HepG2 (cell line): ENCODE measurements at regions not wholly inside any gene's neighbourhood (a gene's known extent, or its start where the extent isn't known, plus 50 kb on each side); places are given as distances from the start of the nearest gene placed in this dataset.

Source experiments
- ATAC-seq: fragments of 200-7000 bp; cut with Tn5 transposase; 3 replicates; pipeline ENCODE4 v1.9.1; 2020; ENCODE audit warnings: mild to moderate bottlenecking, moderate library complexity
- BruUV-seq: library from RNA; stranded (reverse); fragments of 400-500 nt; replicated peaks from 2 replicates; lab custom pipeline; 2021; lab: Mats Ljungman, UMichigan
- CTCF ChIA-PET: fragments of 300-600 bp; formaldehyde crosslinking; extraction: SDS; loops from one replicate; lab custom pipeline; 2021; ENCODE audit warnings: low total read pairs, inconsistent platforms, low intra/inter-chr PET ratio; lab: Yijun Ruan, JAX
- POLR2A ChIA-PET: fragments of 350-600 bp; sonication (Branson Sonifier 250); formaldehyde crosslinking; loops from one replicate; lab custom pipeline; 2020; ENCODE audit warnings: antibody characterized with exemption, inconsistent platforms; lab: Yijun Ruan, JAX
- DNase-seq: peaks from one replicate; pipeline ENCODE4 v3.0.0-alpha.2; 2015; ENCODE audit warnings: low spot score
- FAIRE-seq: peaks from 3 replicates; lab custom pipeline; 2011; peaks lifted over from hg19 to GRCh38; lab: Jason Lieb, UNC
- H2AFZ ChIP-seq: one replicate; pipeline ENCODE4 v1.6.1; 2011; ENCODE audit warnings: low read length, inconsistent platforms
- H3K27ac ChIP-seq: fragments of 300-600 bp; 3 replicates; pipeline ENCODE4 v1.8.0; 2011; ENCODE audit warnings: mixed run types, mild to moderate bottlenecking, mixed read lengths, low read length, inconsistent platforms; ENCODE audit not compliant: insufficient read depth; ENCODE audit errors: extremely low read length
- H3K27me3 ChIP-seq, 2 experiments: fragments of 200-600 bp in 1 of 2; 2 replicates in 1 of 2; 3 replicates in 1 of 2; pipeline versions ENCODE4 v1.6.0 to v1.8.0; 2011; ENCODE audit warnings: low read length in 2 of 2, mild to moderate bottlenecking in 2 of 2, moderate library complexity in 2 of 2, inconsistent platforms in 1 of 2; ENCODE audit not compliant: insufficient read depth in 2 of 2, control insufficient read depth in 1 of 2
- H3K36me3 ChIP-seq, 2 experiments: fragments of 200-600 bp in 1 of 2; replicated peaks in 1 of 2; 2 replicates in 1 of 2; 3 replicates in 1 of 2; pipeline versions ENCODE4 v1.5.1 to v1.8.0; 2011; ENCODE audit warnings: low read length in 2 of 2, inconsistent platforms in 1 of 2; ENCODE audit not compliant: insufficient read depth in 2 of 2, control insufficient read depth in 1 of 2
- H3K4me1 ChIP-seq: 2 replicates; pipeline ENCODE4 v1.5.1; 2012; ENCODE audit warnings: low read length, inconsistent platforms; ENCODE audit not compliant: insufficient read depth
- H3K4me2 ChIP-seq: 2 replicates; pipeline ENCODE4 v1.6.0; 2011; ENCODE audit warnings: low read depth, low read length, inconsistent platforms
- H3K4me3 ChIP-seq, 3 experiments: fragments of 200-600 bp in 1 of 3; sonication (generic), shearing (Covaris generic) in 1 of 3; replicated peaks in 1 of 3; 2 replicates each; pipeline ENCODE4 v1.5.1; 2011 to 2016; ENCODE audit warnings: low read length in 3 of 3, inconsistent platforms in 2 of 3, low read depth in 2 of 3, mild to moderate bottlenecking in 2 of 3, control low read depth in 1 of 3, mixed read lengths in 1 of 3; ENCODE audit not compliant: insufficient read depth in 1 of 3
- H3K79me2 ChIP-seq: one replicate; pipeline ENCODE4 v1.6.1; 2011; ENCODE audit warnings: low read length, inconsistent platforms; ENCODE audit not compliant: insufficient read depth
- H3K9ac ChIP-seq: 2 replicates; pipeline ENCODE4 v1.6.0; 2011; ENCODE audit warnings: mild to moderate bottlenecking, low read depth, low read length, inconsistent platforms; ENCODE audit not compliant: insufficient read depth
- H3K9me3 ChIP-seq: 2 replicates; pipeline ENCODE4 v1.5.1; 2012; ENCODE audit warnings: mild to moderate bottlenecking, low read length
- H4K20me1 ChIP-seq: 2 replicates; pipeline ENCODE4 v1.6.0; 2011; ENCODE audit warnings: inconsistent platforms, mild to moderate bottlenecking, low read length, moderate library complexity; ENCODE audit not compliant: insufficient read depth
- BORCS8-MEF2B ChIP-seq: sonication (generic); formaldehyde crosslinking; IDR thresholded peaks from 2 replicates; pipeline ENCODE4 v1.8.0; 2022; ENCODE audit warnings: mild to moderate bottlenecking, missing genetic modification reagents
- FOSL1 ChIP-seq: sonication (generic); formaldehyde crosslinking; IDR thresholded peaks from 2 replicates; pipeline ENCODE4 v1.9.0; 2021; ENCODE audit warnings: missing genetic modification reagents, borderline replicate concordance
- MLLT10 ChIP-seq: sonication (generic); formaldehyde crosslinking; IDR thresholded peaks from 2 replicates; pipeline ENCODE4 v1.4.0; 2020; ENCODE audit warnings: missing genetic modification reagents
- MTA3 ChIP-seq: sonication (generic); formaldehyde crosslinking; IDR thresholded peaks from 2 replicates; pipeline ENCODE4 v1.4.0; 2020; ENCODE audit warnings: missing genetic modification reagents
- SALL1 ChIP-seq: sonication (generic); formaldehyde crosslinking; IDR thresholded peaks from 2 replicates; pipeline ENCODE4 v1.8.0; 2022; ENCODE audit warnings: mild to moderate bottlenecking, missing genetic modification reagents
- SNAPC2 ChIP-seq: sonication (generic); formaldehyde crosslinking; IDR thresholded peaks from 2 replicates; pipeline ENCODE4 v1.8.1; 2022; ENCODE audit warnings: mild to moderate bottlenecking, missing genetic modification reagents
- SRSF9 ChIP-seq: fragments of 200-400 bp; formaldehyde crosslinking; IDR thresholded peaks from 2 replicates; pipeline ENCODE4 v1.6.1; 2018; ENCODE audit warnings: borderline replicate concordance, mild to moderate bottlenecking, low read depth, low read length; ENCODE audit not compliant: insufficient read depth, poor library complexity, severe bottlenecking
- WIZ ChIP-seq: sonication (generic); formaldehyde crosslinking; IDR thresholded peaks from 2 replicates; pipeline ENCODE4 v1.5.1; 2020; ENCODE audit warnings: mild to moderate bottlenecking, missing genetic modification reagents
- ZMYM4 ChIP-seq: sonication (generic); formaldehyde crosslinking; IDR thresholded peaks from 2 replicates; pipeline ENCODE4 v1.8.1; 2023; ENCODE audit warnings: mild to moderate bottlenecking, missing genetic modification reagents
- ZNF282 ChIP-seq: fragments of 450-650 bp; IDR thresholded peaks from 2 replicates; pipeline ENCODE4 v1.6.1; 2018; ENCODE audit not compliant: partially characterized antibody
- ZNF768 ChIP-seq: sonication (generic); formaldehyde crosslinking; IDR thresholded peaks from 2 replicates; pipeline ENCODE4 v1.4.0; 2020; ENCODE audit warnings: missing genetic modification reagents
- WGBS: methylation state at CpG from one replicate; pipeline ENCODE4 v1.1.6; 2017; ENCODE audit warnings: low lambda C conversion rate; 5-methylcytosine and 5-hydroxymethylcytosine counted together
- in situ Hi-C: cut with HindIII; loops from 2 replicates; pipeline ENCODE4 v1.10.0; 2017; ENCODE audit warnings: low pct_unique_long_range_greater_than_20kb; ENCODE audit not compliant: extremely low pct_ligation_motif_present
- intact Hi-C: fragments of 100-400 bp; cut with micrococcal nuclease; formaldehyde crosslinking; loops from one replicate; pipeline ENCODE4 v1.10.0; 2022; ENCODE audit not compliant: unreplicated experiment
- TF ChIP-seq, protein P1 (sequence below): sonication (generic); formaldehyde crosslinking; IDR thresholded peaks from 2 replicates; pipeline ENCODE4 v1.5.0; 2020; ENCODE audit warnings: missing genetic modification reagents, mild to moderate bottlenecking, borderline replicate concordance
- TF ChIP-seq, protein P2 (sequence below): sonication (generic); formaldehyde crosslinking; IDR thresholded peaks from 2 replicates; pipeline ENCODE4 v1.8.1; 2022; ENCODE audit warnings: mild to moderate bottlenecking, missing genetic modification reagents
- TF ChIP-seq, protein P3 (sequence below): sonication (generic); formaldehyde crosslinking; IDR thresholded peaks from 2 replicates; pipeline ENCODE4 v1.5.1; 2020; ENCODE audit warnings: mild to moderate bottlenecking, missing genetic modification reagents, borderline replicate concordance

GRCh38 chr5:111003623-111004022, 67.9 kb upstream of the TSLP start:
- no peaks in the 10 kb centered on the region for H3K27me3 ChIP-seq
- CTCF ChIA-PET, result no interaction called here
- H3K27ac ChIP-seq, result no peak overlapping the region
- H3K36me3 ChIP-seq, result no peaks in the 10 kb centered on the region
- no peaks in the 10 kb centered on the region for H4K20me1 ChIP-seq
- H3K79me2 ChIP-seq, result no peaks in the 10 kb centered on the region
- TF ChIP-seq MTA3 (CRISPR knock-in tag), result no peak
- no peak for TF ChIP-seq FOSL1
- TF ChIP-seq MLLT10, result no peak
- TF ChIP-seq SRSF9, result no peak
- TF ChIP-seq, all 625 proteins: peak for 0
- Histone ChIP-seq H3K9ac (no peak overlapping the region), H3K4me3 (no peak overlapping the region), H3K4me1 (no peaks in the 10 kb centered on the region), H3K9me3 (no peaks in the 10 kb centered on the region), H3K4me2 (no peak overlapping the region), H2AFZ (no peak overlapping the region)
- in situ Hi-C loops (no loop called here), intact Hi-C loops (no loop called here)
- POLR2A ChIA-PET, result no interaction called here
- DNase-seq (no peak), FAIRE-seq (no peak), ATAC-seq (no peak)
- WGBS, result 97% methylated on average over 1 of the region's 1 CpG
- no TSS peak for BruUV-seq

DNA sequence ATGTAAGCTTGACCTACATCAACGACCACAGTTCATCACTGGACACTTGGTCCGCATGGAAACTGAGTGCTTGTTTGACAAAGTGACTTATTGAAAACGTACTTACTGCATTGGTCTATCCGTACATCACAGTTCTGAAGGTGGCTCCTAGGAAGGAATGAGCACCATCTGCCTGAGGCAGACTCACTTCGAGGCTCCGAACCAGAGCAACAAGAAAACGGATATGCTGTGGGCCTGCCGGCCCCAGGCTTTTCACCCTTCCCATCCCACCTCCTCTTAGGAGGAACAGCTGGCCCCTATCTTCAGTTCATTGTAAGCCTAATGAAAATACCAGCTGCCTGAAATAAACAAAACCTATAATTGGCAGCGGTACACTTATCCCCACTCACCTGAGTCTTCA, 67.2 kb upstream of the TSLP start:
- Histone ChIP-seq H3K9me3 (no peaks in the 10 kb centered on the region), H3K36me3 (no peaks in the 10 kb centered on the region), H3K4me1 (no peaks in the 10 kb centered on the region), H3K4me3 (no peak overlapping the region), H4K20me1 (no peaks in the 10 kb centered on the region), H3K9ac (no peak overlapping the region), H3K4me2 (no peak overlapping the region), H2AFZ (no peak overlapping the region), H3K27me3 (no peaks in the 10 kb centered on the region)
- no peak for ATAC-seq
- no TSS peak for BruUV-seq
- 21% methylated on average over 9 of the region's 9 CpGs for WGBS
- CTCF ChIA-PET, result no interaction called here
- no peak for DNase-seq
- in situ Hi-C loops, result no loop called here
- TF ChIP-seq ZMYM4 (no peak), BORCS8-MEF2B (CRISPR knock-in tag) (no peak), SALL1 (CRISPR knock-in tag) (no peak), SNAPC2 (CRISPR knock-in tag) (no peak), ZNF768 (CRISPR knock-in tag) (no peak), WIZ (CRISPR knock-in tag) (no peak), ZNF282 (no peak)
- TF ChIP-seq, protein P1, sequence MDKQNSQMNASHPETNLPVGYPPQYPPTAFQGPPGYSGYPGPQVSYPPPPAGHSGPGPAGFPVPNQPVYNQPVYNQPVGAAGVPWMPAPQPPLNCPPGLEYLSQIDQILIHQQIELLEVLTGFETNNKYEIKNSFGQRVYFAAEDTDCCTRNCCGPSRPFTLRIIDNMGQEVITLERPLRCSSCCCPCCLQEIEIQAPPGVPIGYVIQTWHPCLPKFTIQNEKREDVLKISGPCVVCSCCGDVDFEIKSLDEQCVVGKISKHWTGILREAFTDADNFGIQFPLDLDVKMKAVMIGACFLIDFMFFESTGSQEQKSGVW (CRISPR knock-in tag), result no peak
- TF ChIP-seq, protein P2, sequence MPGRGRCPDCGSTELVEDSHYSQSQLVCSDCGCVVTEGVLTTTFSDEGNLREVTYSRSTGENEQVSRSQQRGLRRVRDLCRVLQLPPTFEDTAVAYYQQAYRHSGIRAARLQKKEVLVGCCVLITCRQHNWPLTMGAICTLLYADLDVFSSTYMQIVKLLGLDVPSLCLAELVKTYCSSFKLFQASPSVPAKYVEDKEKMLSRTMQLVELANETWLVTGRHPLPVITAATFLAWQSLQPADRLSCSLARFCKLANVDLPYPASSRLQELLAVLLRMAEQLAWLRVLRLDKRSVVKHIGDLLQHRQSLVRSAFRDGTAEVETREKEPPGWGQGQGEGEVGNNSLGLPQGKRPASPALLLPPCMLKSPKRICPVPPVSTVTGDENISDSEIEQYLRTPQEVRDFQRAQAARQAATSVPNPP (CRISPR knock-in tag), result no peak
- TF ChIP-seq, protein P3, sequence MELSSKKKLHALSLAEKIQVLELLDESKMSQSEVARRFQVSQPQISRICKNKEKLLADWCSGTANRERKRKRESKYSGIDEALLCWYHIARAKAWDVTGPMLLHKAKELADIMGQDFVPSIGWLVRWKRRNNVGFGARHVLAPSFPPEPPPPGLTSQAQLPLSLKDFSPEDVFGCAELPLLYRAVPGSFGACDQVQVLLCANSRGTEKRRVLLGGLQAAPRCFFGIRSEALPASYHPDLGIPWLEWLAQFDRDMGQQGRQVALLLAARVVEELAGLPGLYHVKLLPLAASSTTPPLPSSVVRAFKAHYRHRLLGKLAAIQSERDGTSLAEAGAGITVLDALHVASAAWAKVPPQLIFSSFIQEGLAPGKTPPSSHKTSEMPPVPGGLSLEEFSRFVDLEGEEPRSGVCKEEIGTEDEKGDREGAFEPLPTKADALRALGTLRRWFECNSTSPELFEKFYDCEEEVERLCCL (CRISPR knock-in tag), result no peak
- TF ChIP-seq, all 625 proteins: peak for 0
- Histone ChIP-seq H3K27ac (no peak overlapping the region), H3K79me2 (no peaks in the 10 kb centered on the region)
- FAIRE-seq, result no peak
- POLR2A ChIA-PET, result no interaction called here
- intact Hi-C loops, result no loop called here
